SK-N-SH treated with all-trans-retinoic acid at 6 μM for 48 hours (cell line): ENCODE measurements at regions not wholly inside any gene's neighbourhood (a gene's known extent, or its start where the extent isn't known, plus 50 kb on each side); places are given as distances from the start of the nearest gene placed in this dataset.

Experiments used
- ATAC-seq: fragments of 200-7000 bp; cut with Tn5 transposase; 3 replicates; pipeline ENCODE4 v1.9.1; 2020; ENCODE audit warnings: mild to moderate bottlenecking, moderate library complexity
- ARNTL ChIP-seq: fragments of 450-650 bp; formaldehyde crosslinking; IDR thresholded peaks from 2 replicates; pipeline ENCODE4 v1.5.0; 2020; ENCODE audit warnings: low read depth, mild to moderate bottlenecking, moderate library complexity, borderline replicate concordance
- BACH2 ChIP-seq: fragments of 250-450 bp; sonication (Bioruptor Pico); IDR thresholded peaks from 2 replicates; pipeline ENCODE4 v1.9.0; 2021; ENCODE audit warnings: mild to moderate bottlenecking, borderline replicate concordance
- CREB5 ChIP-seq: fragments of 250-450 bp; sonication (Bioruptor Pico); IDR thresholded peaks from 2 replicates; pipeline ENCODE4 v1.5.1; 2020; ENCODE audit warnings: low read depth, mild to moderate bottlenecking, moderate library complexity
- CSDC2 ChIP-seq: fragments of 250-450 bp; sonication (Bioruptor Pico); IDR thresholded peaks from 2 replicates; pipeline ENCODE4 v1.5.0; 2020; ENCODE audit warnings: mild to moderate bottlenecking, moderate library complexity
- CSRNP3 ChIP-seq: fragments of 250-450 bp; sonication (Bioruptor Pico); IDR thresholded peaks from 2 replicates; pipeline ENCODE4 v1.5.1; 2021; ENCODE audit warnings: mild to moderate bottlenecking, moderate library complexity
- ESRRG ChIP-seq: fragments of 250-450 bp; sonication (Bioruptor Pico); IDR thresholded peaks from 2 replicates; pipeline ENCODE4 v1.6.1; 2021; ENCODE audit warnings: mild to moderate bottlenecking
- GLIS3 ChIP-seq: fragments of 250-450 bp; sonication (Bioruptor Pico); IDR thresholded peaks from 2 replicates; pipeline ENCODE4 v1.5.0; 2020; ENCODE audit warnings: mild to moderate bottlenecking, moderate library complexity
- ISL1 ChIP-seq: fragments of 250-450 bp; sonication (Bioruptor Pico); IDR thresholded peaks from 2 replicates; pipeline ENCODE4 v2.1.2; 2022; ENCODE audit warnings: mild to moderate bottlenecking, moderate library complexity
- PATZ1 ChIP-seq: fragments of 250-450 bp; sonication (Bioruptor Pico); IDR thresholded peaks from 2 replicates; pipeline ENCODE4 v1.8.0; 2020; ENCODE audit warnings: mild to moderate bottlenecking, moderate library complexity, borderline replicate concordance
- POU6F1 ChIP-seq: fragments of 250-450 bp; sonication (Bioruptor Pico); IDR thresholded peaks from 2 replicates; pipeline ENCODE4 v1.8.0; 2021; ENCODE audit warnings: low read depth, mild to moderate bottlenecking, moderate library complexity, borderline replicate concordance
- PPARA ChIP-seq: fragments of 250-450 bp; sonication (Bioruptor Pico); IDR thresholded peaks from 2 replicates; pipeline ENCODE4 v1.5.0; 2020; ENCODE audit warnings: mild to moderate bottlenecking, borderline replicate concordance
- RARB ChIP-seq: fragments of 250-450 bp; sonication (Bioruptor Pico); IDR thresholded peaks from 2 replicates; pipeline ENCODE4 v1.8.0; 2021; ENCODE audit warnings: mild to moderate bottlenecking, moderate library complexity
- SNAI2 ChIP-seq: fragments of 250-450 bp; sonication (Bioruptor Pico); IDR thresholded peaks from 2 replicates; pipeline ENCODE4 v1.5.0; 2020; ENCODE audit warnings: mild to moderate bottlenecking, moderate library complexity
- TSHZ2 ChIP-seq: fragments of 250-450 bp; sonication (Bioruptor Pico); IDR thresholded peaks from 2 replicates; pipeline ENCODE4 v1.5.0; 2020; ENCODE audit warnings: mild to moderate bottlenecking, moderate library complexity
- ZFP3 ChIP-seq: fragments of 250-450 bp; sonication (Bioruptor Pico); IDR thresholded peaks from 2 replicates; pipeline ENCODE4 v1.5.0; 2020; ENCODE audit warnings: mild to moderate bottlenecking, moderate library complexity
- ZNF565 ChIP-seq: fragments of 450-650 bp; formaldehyde crosslinking; conservative IDR thresholded peaks from 2 replicates; pipeline ENCODE4 v1.5.0; 2020; ENCODE audit warnings: low read depth, mild to moderate bottlenecking, moderate library complexity
- ZNF70 ChIP-seq: fragments of 450-650 bp; formaldehyde crosslinking; IDR thresholded peaks from 2 replicates; pipeline ENCODE4 v1.5.0; 2020; ENCODE audit warnings: mild to moderate bottlenecking, moderate library complexity
- ZNF8 ChIP-seq: fragments of 450-650 bp; formaldehyde crosslinking; IDR thresholded peaks from 2 replicates; pipeline ENCODE4 v1.5.0; 2020; ENCODE audit warnings: mild to moderate bottlenecking, moderate library complexity

GRCh38 chrX:128599632-128600031 is 547.4 kb upstream of the ACTRT1 start:
- no peak for TF ChIP-seq CREB5 (CRISPR knock-in tag)
- no peak for TF ChIP-seq PATZ1 (CRISPR knock-in tag)
- no peak for TF ChIP-seq ZFP3 (CRISPR knock-in tag)
- no peak for TF ChIP-seq CSRNP3 (CRISPR knock-in tag)
- TF ChIP-seq SNAI2 (CRISPR knock-in tag) = no peak
- no peak for TF ChIP-seq PPARA
- TF ChIP-seq ESRRG = no peak
- TF ChIP-seq RARB (CRISPR knock-in tag) = no peak
- TF ChIP-seq ZNF70 (CRISPR knock-in tag) = no peak
- TF ChIP-seq ZNF8 (CRISPR knock-in tag) = no peak
- TF ChIP-seq CSDC2 (CRISPR knock-in tag) = no peak
- TF ChIP-seq ZNF565 (CRISPR knock-in tag) = no peak

GRCh38 chrX:128582036-128582435 is 529.8 kb upstream of the ACTRT1 start:
- no peak for ATAC-seq
- no peak for TF ChIP-seq ARNTL
- TF ChIP-seq SNAI2 (CRISPR knock-in tag) = no peak
- TF ChIP-seq ZNF70 (CRISPR knock-in tag) = no peak
- no peak for TF ChIP-seq ESRRG
- TF ChIP-seq CSRNP3 (CRISPR knock-in tag) = no peak
- no peak for TF ChIP-seq ZNF8 (CRISPR knock-in tag)
- no peak for TF ChIP-seq ZNF565 (CRISPR knock-in tag)
- TF ChIP-seq PATZ1 (CRISPR knock-in tag) = no peak
- TF ChIP-seq RARB (CRISPR knock-in tag) = no peak
- TF ChIP-seq GLIS3 = no peak
- TF ChIP-seq BACH2 = no peak
- TF ChIP-seq CSDC2 (CRISPR knock-in tag) = no peak
- TF ChIP-seq ISL1 (CRISPR knock-in tag) = no peak

More at GRCh38 chrX:128599632-128600031, 547.4 kb upstream of the ACTRT1 start:
- no peak for ATAC-seq

- no peak for TF ChIP-seq PATZ1 (CRISPR knock-in tag)
- no peak for ATAC-seq
Observed at GRCh38 chrX:128581615-128582014, 529.4 kb upstream of the ACTRT1 start.

- no peak for ATAC-seq
- TF ChIP-seq RARB (CRISPR knock-in tag) (no peak), ZNF565 (CRISPR knock-in tag) (no peak), ESRRG (no peak), CSDC2 (CRISPR knock-in tag) (no peak), POU6F1 (CRISPR knock-in tag) (no peak), CREB5 (CRISPR knock-in tag) (no peak), SNAI2 (CRISPR knock-in tag) (no peak), ISL1 (CRISPR knock-in tag) (no peak), GLIS3 (no peak), TSHZ2 (CRISPR knock-in tag) (no peak), BACH2 (no peak)
Observed at GRCh38 chrX:128543114-128543513, 490.9 kb upstream of the ACTRT1 start.
